H9 (cell line): ENCODE measurements at regions not wholly inside any gene's neighbourhood (a gene's known extent, or its start where the extent isn't known, plus 50 kb on each side); places are given as distances from the start of the nearest gene placed in this dataset.

Source experiments
- DNase-seq: peaks from one replicate; pipeline ENCODE4 v3.0.0-alpha.2; 2017
- H2AFZ ChIP-seq: one replicate; pipeline ENCODE4 v1.6.1; 2013; ENCODE audit warnings: mild to moderate bottlenecking, low read length, control low read depth, moderate library complexity
- H2AK5ac ChIP-seq: 2 replicates; pipeline ENCODE4 v1.6.1; 2013; ENCODE audit warnings: low read length, control low read depth, mixed read lengths; ENCODE audit not compliant: insufficient read length
- H2BK120ac ChIP-seq: one replicate; pipeline ENCODE4 v1.6.1; 2013; ENCODE audit warnings: low read depth, mild to moderate bottlenecking, low read length, control low read depth, inconsistent platforms; ENCODE audit not compliant: poor library complexity, severe bottlenecking
- H2BK12ac ChIP-seq: 2 replicates; pipeline ENCODE4 v1.6.1; 2013; ENCODE audit warnings: low read length, control low read depth, mixed read lengths, low read depth; ENCODE audit not compliant: insufficient read length
- H2BK15ac ChIP-seq: 2 replicates; pipeline ENCODE4 v1.6.1; 2013; ENCODE audit warnings: low read depth, low read length, control low read depth
- H2BK20ac ChIP-seq: one replicate; pipeline ENCODE4 v1.6.1; 2013; ENCODE audit warnings: low read depth, mild to moderate bottlenecking, low read length, control low read depth, inconsistent platforms; ENCODE audit not compliant: poor library complexity, severe bottlenecking
- H2BK5ac ChIP-seq: 2 replicates; pipeline ENCODE4 v1.6.1; 2013; ENCODE audit warnings: low read length, control low read depth, mixed read lengths; ENCODE audit not compliant: insufficient read length
- H3K14ac ChIP-seq: 2 replicates; pipeline ENCODE4 v1.6.1; 2013; ENCODE audit warnings: low read length, control low read depth; ENCODE audit not compliant: insufficient read depth
- H3K18ac ChIP-seq: 2 replicates; pipeline ENCODE4 v1.6.1; 2013; ENCODE audit warnings: low read depth, mild to moderate bottlenecking, mixed read lengths, low read length, control low read depth; ENCODE audit not compliant: insufficient read length
- H3K23ac ChIP-seq: 2 replicates; pipeline ENCODE4 v1.6.1; 2013; ENCODE audit warnings: low read length, control low read depth, mixed read lengths, low read depth; ENCODE audit not compliant: insufficient read length
- H3K23me2 ChIP-seq: 2 replicates; pipeline ENCODE4 v1.6.1; 2013; ENCODE audit warnings: low read depth, mild to moderate bottlenecking, mixed read lengths, low read length, control low read depth; ENCODE audit not compliant: insufficient read length, poor library complexity, severe bottlenecking
- H3K27ac ChIP-seq: 2 replicates; pipeline ENCODE4 v1.5.1; 2013; ENCODE audit warnings: low read length, control low read depth, mixed read lengths, low read depth; ENCODE audit not compliant: insufficient read length
- H3K27me3 ChIP-seq: 2 replicates; pipeline ENCODE4 v1.6.1; 2013; ENCODE audit warnings: low read length, control low read depth, inconsistent platforms; ENCODE audit not compliant: insufficient read depth
- H3K4ac ChIP-seq: 2 replicates; pipeline ENCODE4 v1.6.1; 2013; ENCODE audit warnings: low read depth, mild to moderate bottlenecking, control low read depth, inconsistent platforms, low read length, moderate library complexity
- H3K4me1 ChIP-seq: 2 replicates; pipeline ENCODE4 v1.6.1; 2013; ENCODE audit warnings: low read length, control low read depth, inconsistent platforms; ENCODE audit not compliant: insufficient read depth
- H3K4me2 ChIP-seq: 2 replicates; pipeline ENCODE4 v1.6.1; 2013; ENCODE audit warnings: low read length, control low read depth, mixed read lengths; ENCODE audit not compliant: insufficient read length, insufficient read depth
- H3K56ac ChIP-seq: 2 replicates; pipeline ENCODE4 v1.6.1; 2013; ENCODE audit warnings: low read depth, mild to moderate bottlenecking, mixed read lengths, low read length, control low read depth; ENCODE audit not compliant: insufficient read length
- H3K79me1 ChIP-seq: 2 replicates; pipeline ENCODE4 v1.6.1; 2013; ENCODE audit warnings: low read depth, mild to moderate bottlenecking, moderate library complexity, low read length, control low read depth, inconsistent platforms; ENCODE audit not compliant: insufficient read depth, poor library complexity, severe bottlenecking
- H3K79me2 ChIP-seq: 2 replicates; pipeline ENCODE4 v1.6.1; 2013; ENCODE audit warnings: low read length, control low read depth, inconsistent platforms; ENCODE audit not compliant: insufficient read depth
- H3K9ac ChIP-seq: 2 replicates; pipeline ENCODE4 v1.6.1; 2013; ENCODE audit warnings: low read length, control low read depth, mixed read lengths; ENCODE audit not compliant: insufficient read length; ENCODE audit errors: extremely low read depth
- H3K9me3 ChIP-seq: one replicate; pipeline ENCODE4 v1.6.1; 2013; ENCODE audit warnings: low read depth, low read length, inconsistent platforms; ENCODE audit not compliant: control insufficient read depth
- H3T11ph ChIP-seq: one replicate; pipeline ENCODE4 v1.6.1; 2013; ENCODE audit warnings: mild to moderate bottlenecking, low read length, control low read depth, inconsistent platforms
- H4K20me1 ChIP-seq: one replicate; pipeline ENCODE4 v1.6.1; 2013; ENCODE audit not compliant: control insufficient read depth, insufficient read length, insufficient read depth
- H4K5ac ChIP-seq: 2 replicates; pipeline ENCODE4 v1.6.1; 2013; ENCODE audit warnings: low read depth, mild to moderate bottlenecking, mixed read lengths, low read length, control low read depth; ENCODE audit not compliant: insufficient read length
- H4K8ac ChIP-seq: replicated peaks from 2 replicates; pipeline ENCODE4 v1.6.1; 2013; ENCODE audit warnings: low read length, control low read depth, mixed read lengths, low read depth; ENCODE audit not compliant: insufficient read length
- H4K91ac ChIP-seq: 2 replicates; pipeline ENCODE4 v1.6.1; 2013; ENCODE audit warnings: low read depth, mild to moderate bottlenecking, moderate library complexity, mixed read lengths, low read length, control low read depth; ENCODE audit not compliant: insufficient read length
- H3K27ac Mint-ChIP-seq, 3 experiments: 2 replicates in 2 of 3; 3 replicates in 1 of 3; pipeline ENCODE4 v1.8.0; 2020 to 2021; ENCODE audit warnings: mixed read lengths in 3 of 3, mild to moderate bottlenecking in 1 of 3, moderate library complexity in 1 of 3
- H3K27me3 Mint-ChIP-seq: 2 replicates; pipeline ENCODE4 v1.8.0; 2021; ENCODE audit warnings: low read depth, mild to moderate bottlenecking, moderate library complexity, mixed read lengths
- H3K36me3 Mint-ChIP-seq, 3 experiments: 2 replicates in 2 of 3; 3 replicates in 1 of 3; pipeline ENCODE4 v1.8.0; 2020 to 2021; ENCODE audit warnings: low read depth in 3 of 3, mixed read lengths in 3 of 3; ENCODE audit not compliant: insufficient read depth in 1 of 3
- H3K4me1 Mint-ChIP-seq, 2 experiments: 2 replicates each; pipeline ENCODE4 v1.8.0; 2020; ENCODE audit warnings: mixed read lengths in 2 of 2
- H3K4me3 Mint-ChIP-seq, 2 experiments: 2 replicates in 1 of 2; 3 replicates in 1 of 2; pipeline ENCODE4 v1.8.0; 2020 to 2021; ENCODE audit warnings: mild to moderate bottlenecking in 2 of 2, mixed read lengths in 2 of 2, moderate library complexity in 1 of 2
- H3K9me3 Mint-ChIP-seq, 2 experiments: 2 replicates in 1 of 2; 3 replicates in 1 of 2; pipeline ENCODE4 v1.8.0; 2020; ENCODE audit warnings: mild to moderate bottlenecking in 2 of 2, mixed read lengths in 2 of 2, moderate library complexity in 1 of 2
- WGBS: extraction: QIAGEN DNeasy Blood & Tissue Kit; methylation state at CpG from one replicate; pipeline ENCODE4 v1.1.7; 2013; ENCODE audit warnings: missing lambda C conversion rate, low lambda C conversion rate, mixed read lengths; ENCODE audit not compliant: insufficient read length; ENCODE audit errors: extremely low coverage; 5-methylcytosine and 5-hydroxymethylcytosine counted together
- TF ChIP-seq, protein P1 (sequence below): fragments of 200-600 bp; sonication (generic); conservative IDR thresholded peaks from 3 replicates; pipeline ENCODE4 v1.8.0; 2021; ENCODE audit warnings: antibody characterized with exemption, mild to moderate bottlenecking

DNA sequence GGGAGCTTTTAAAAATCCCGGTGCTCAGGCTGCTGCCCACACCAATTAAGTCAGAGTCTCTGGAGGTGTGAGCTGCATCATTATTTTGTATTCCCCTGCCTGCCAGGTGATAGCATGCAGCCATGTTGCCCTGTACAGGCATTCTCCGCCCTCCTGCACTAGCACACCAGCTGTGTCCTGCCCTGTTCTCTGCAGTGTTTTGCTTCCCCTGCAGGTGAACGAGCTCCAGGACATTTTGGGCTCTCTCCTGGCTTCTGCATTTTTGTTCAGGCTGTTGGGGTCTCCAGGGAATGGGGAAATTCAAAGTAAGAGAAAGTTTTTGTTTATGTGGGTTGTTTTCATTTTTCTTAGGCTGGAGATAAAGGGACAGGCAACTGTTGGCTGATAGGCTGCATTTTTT lies 271.0 kb upstream of the COBL start:
- no CpG with 5 or more reads among the region's 3 CpGs for WGBS

More for the DNA sequence above, 271.0 kb upstream of the COBL start:
- H3K4me3 Mint-ChIP-seq = no peak overlapping the region
- Histone ChIP-seq H3K9ac (no peak overlapping the region), H3K79me1 (no peaks in the 10 kb centered on the region), H3K4ac (no peak overlapping the region), H2BK5ac (no peak overlapping the region), H3K79me2 (no peaks in the 10 kb centered on the region), H3K56ac (no peak overlapping the region), H2AK5ac (no peak overlapping the region), H3K23ac (no peak overlapping the region), H3K27ac (no peak overlapping the region), H3K23me2 (no peaks in the 10 kb centered on the region), H3T11ph (no peak overlapping the region), H2BK12ac (no peak overlapping the region), H3K4me2 (no peak overlapping the region), H3K9me3 (no peaks in the 10 kb centered on the region), H2BK20ac (no peak overlapping the region), H2AFZ (no peak overlapping the region), H2BK120ac (no peak overlapping the region), H3K14ac (no peak overlapping the region), H4K5ac (no peak overlapping the region), H4K91ac (no peak overlapping the region), H2BK15ac (no peak overlapping the region), H4K20me1 (no peaks in the 10 kb centered on the region), H3K27me3 (no peaks in the 10 kb centered on the region), H3K4me1 (no peaks in the 10 kb centered on the region), H3K18ac (no peak overlapping the region), H4K8ac (no peak overlapping the region)
- H3K4me1 Mint-ChIP-seq = peaks cover 16 to 23% of the 10 kb centered on the region in 2 experiments
- H3K27ac Mint-ChIP-seq = no peak overlapping the region
- peaks cover 0 to 4% (median 0%) of the 10 kb centered on the region in 3 experiments; a peak in 2 of 7 replicates for H3K36me3 Mint-ChIP-seq
- no peaks in the 10 kb centered on the region; a peak in 1 of 5 replicates for H3K9me3 Mint-ChIP-seq
- peaks cover 2% of the 10 kb centered on the region for H3K27me3 Mint-ChIP-seq
- DNase-seq = no peak
- TF ChIP-seq, protein P1, sequence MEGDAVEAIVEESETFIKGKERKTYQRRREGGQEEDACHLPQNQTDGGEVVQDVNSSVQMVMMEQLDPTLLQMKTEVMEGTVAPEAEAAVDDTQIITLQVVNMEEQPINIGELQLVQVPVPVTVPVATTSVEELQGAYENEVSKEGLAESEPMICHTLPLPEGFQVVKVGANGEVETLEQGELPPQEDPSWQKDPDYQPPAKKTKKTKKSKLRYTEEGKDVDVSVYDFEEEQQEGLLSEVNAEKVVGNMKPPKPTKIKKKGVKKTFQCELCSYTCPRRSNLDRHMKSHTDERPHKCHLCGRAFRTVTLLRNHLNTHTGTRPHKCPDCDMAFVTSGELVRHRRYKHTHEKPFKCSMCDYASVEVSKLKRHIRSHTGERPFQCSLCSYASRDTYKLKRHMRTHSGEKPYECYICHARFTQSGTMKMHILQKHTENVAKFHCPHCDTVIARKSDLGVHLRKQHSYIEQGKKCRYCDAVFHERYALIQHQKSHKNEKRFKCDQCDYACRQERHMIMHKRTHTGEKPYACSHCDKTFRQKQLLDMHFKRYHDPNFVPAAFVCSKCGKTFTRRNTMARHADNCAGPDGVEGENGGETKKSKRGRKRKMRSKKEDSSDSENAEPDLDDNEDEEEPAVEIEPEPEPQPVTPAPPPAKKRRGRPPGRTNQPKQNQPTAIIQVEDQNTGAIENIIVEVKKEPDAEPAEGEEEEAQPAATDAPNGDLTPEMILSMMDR = peak; percentile 40; the same call in 2 of the 3 replicates
